DND-41 (cell line): ENCODE measurements at regions not wholly inside any gene's neighbourhood (a gene's known extent, or its start where the extent isn't known, plus 50 kb on each side); places are given as distances from the start of the nearest gene placed in this dataset.

Source experiments
- ATAC-seq: fragments of 200-7000 bp; cut with Tn5 transposase; 3 replicates; pipeline ENCODE4 v1.9.1; 2021; ENCODE audit warnings: low read depth; ENCODE audit not compliant: insufficient read depth
- DNase-seq: peaks from one replicate; pipeline ENCODE4 v3.0.0-alpha.2; 2020
- H2AFZ ChIP-seq: 2 replicates; pipeline ENCODE4 v1.6.0; 2012; ENCODE audit warnings: low read depth, low read length
- H3K27ac ChIP-seq: 2 replicates; pipeline ENCODE4 v1.5.1; 2012; ENCODE audit warnings: low read length, inconsistent platforms
- H3K27me3 ChIP-seq: fragments of 200-600 bp; sonication (generic); 2 replicates; pipeline ENCODE4 v1.6.0; 2012; ENCODE audit warnings: low read length, mild to moderate bottlenecking, inconsistent platforms; ENCODE audit not compliant: insufficient read depth, poor library complexity
- H3K36me3 ChIP-seq: 2 replicates; pipeline ENCODE4 v1.5.1; 2012; ENCODE audit warnings: low read length, inconsistent platforms; ENCODE audit not compliant: insufficient read depth
- H3K4me1 ChIP-seq: 2 replicates; pipeline ENCODE4 v1.5.1; 2012; ENCODE audit warnings: mild to moderate bottlenecking, low read length; ENCODE audit not compliant: insufficient read depth
- H3K4me2 ChIP-seq: 2 replicates; pipeline ENCODE4 v1.6.0; 2012; ENCODE audit warnings: mild to moderate bottlenecking, moderate library complexity, low read length, inconsistent platforms; ENCODE audit not compliant: insufficient read depth
- H3K4me3 ChIP-seq, 2 experiments: fragments of 200-600 bp in 1 of 2; shearing (Covaris generic) in 1 of 2; 2 replicates each; pipeline ENCODE4 v1.5.1; 2012 to 2016; ENCODE audit warnings: inconsistent platforms in 2 of 2, low read length in 2 of 2, mild to moderate bottlenecking in 2 of 2, low read depth in 1 of 2, moderate library complexity in 1 of 2
- H3K79me2 ChIP-seq: 2 replicates; pipeline ENCODE4 v1.6.0; 2012; ENCODE audit warnings: low read length, inconsistent platforms; ENCODE audit not compliant: insufficient read depth
- H3K9ac ChIP-seq: 2 replicates; pipeline ENCODE4 v1.6.0; 2012; ENCODE audit warnings: low read depth, mild to moderate bottlenecking, inconsistent platforms, low read length, moderate library complexity
- H3K9me3 ChIP-seq: 2 replicates; pipeline ENCODE4 v1.5.1; 2012; ENCODE audit warnings: low read length, moderate library complexity, mild to moderate bottlenecking, inconsistent platforms; ENCODE audit not compliant: insufficient read depth, severe bottlenecking
- H4K20me1 ChIP-seq: 2 replicates; pipeline ENCODE4 v1.6.0; 2012; ENCODE audit warnings: low read length; ENCODE audit not compliant: insufficient read depth
- EZH2 ChIP-seq: IDR thresholded peaks from 3 replicates; pipeline ENCODE4 v1.6.1; 2012; ENCODE audit warnings: borderline replicate concordance, low read depth, mild to moderate bottlenecking, moderate library complexity, low read length, inconsistent platforms; ENCODE audit not compliant: severe bottlenecking
- TF ChIP-seq, protein P1 (sequence below): IDR thresholded peaks from 2 replicates; pipeline ENCODE4 v1.5.1; 2012; ENCODE audit warnings: borderline replicate concordance, low read length, moderate library complexity, mild to moderate bottlenecking; ENCODE audit not compliant: poor library complexity, severe bottlenecking; ENCODE audit errors: extremely low read depth

DNA sequence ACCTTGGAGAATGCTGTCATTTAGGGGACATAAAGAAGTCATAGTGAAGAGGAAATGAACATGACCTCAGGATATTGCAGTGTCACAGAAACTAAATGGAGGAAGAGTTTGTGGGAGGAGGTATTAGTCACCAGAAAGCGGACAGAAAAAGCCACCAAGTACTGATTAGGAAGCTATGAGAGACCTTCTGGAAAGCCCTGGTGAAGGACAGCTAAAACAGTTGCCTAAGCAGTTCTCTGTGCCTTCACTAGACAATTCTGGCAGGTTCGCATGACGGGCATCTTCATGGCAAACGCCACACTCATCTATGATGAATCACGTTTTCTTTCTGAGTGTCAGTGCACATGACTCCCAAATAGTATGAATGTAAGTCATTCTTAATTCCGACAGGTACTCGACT, 325.8 kb downstream of the C11orf87 start:
- no peaks in the 10 kb centered on the region for H3K27me3 ChIP-seq
- H3K9me3 ChIP-seq = no peaks in the 10 kb centered on the region
- H3K4me2 ChIP-seq = no peak overlapping the region
- no peak overlapping the region for H3K27ac ChIP-seq
- TF ChIP-seq, protein P1, sequence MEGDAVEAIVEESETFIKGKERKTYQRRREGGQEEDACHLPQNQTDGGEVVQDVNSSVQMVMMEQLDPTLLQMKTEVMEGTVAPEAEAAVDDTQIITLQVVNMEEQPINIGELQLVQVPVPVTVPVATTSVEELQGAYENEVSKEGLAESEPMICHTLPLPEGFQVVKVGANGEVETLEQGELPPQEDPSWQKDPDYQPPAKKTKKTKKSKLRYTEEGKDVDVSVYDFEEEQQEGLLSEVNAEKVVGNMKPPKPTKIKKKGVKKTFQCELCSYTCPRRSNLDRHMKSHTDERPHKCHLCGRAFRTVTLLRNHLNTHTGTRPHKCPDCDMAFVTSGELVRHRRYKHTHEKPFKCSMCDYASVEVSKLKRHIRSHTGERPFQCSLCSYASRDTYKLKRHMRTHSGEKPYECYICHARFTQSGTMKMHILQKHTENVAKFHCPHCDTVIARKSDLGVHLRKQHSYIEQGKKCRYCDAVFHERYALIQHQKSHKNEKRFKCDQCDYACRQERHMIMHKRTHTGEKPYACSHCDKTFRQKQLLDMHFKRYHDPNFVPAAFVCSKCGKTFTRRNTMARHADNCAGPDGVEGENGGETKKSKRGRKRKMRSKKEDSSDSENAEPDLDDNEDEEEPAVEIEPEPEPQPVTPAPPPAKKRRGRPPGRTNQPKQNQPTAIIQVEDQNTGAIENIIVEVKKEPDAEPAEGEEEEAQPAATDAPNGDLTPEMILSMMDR = no peak
- no peak for TF ChIP-seq EZH2
- ATAC-seq (no peak), DNase-seq (no peak)
- H4K20me1 ChIP-seq = no peaks in the 10 kb centered on the region
- H2AFZ ChIP-seq = no peak overlapping the region
- H3K36me3 ChIP-seq = no peaks in the 10 kb centered on the region
- H3K4me3 ChIP-seq = no peak overlapping the region
- H3K4me1 ChIP-seq = no peaks in the 10 kb centered on the region
- no peak overlapping the region for H3K9ac ChIP-seq
- H3K79me2 ChIP-seq = no peaks in the 10 kb centered on the region

GRCh38 chr11:109749476-109749875, 327.5 kb downstream of the C11orf87 start:
- Histone ChIP-seq H3K4me3 (no peak overlapping the region), H3K27me3 (no peaks in the 10 kb centered on the region), H3K79me2 (no peaks in the 10 kb centered on the region), H3K4me1 (no peaks in the 10 kb centered on the region), H3K9ac (no peak overlapping the region), H3K9me3 (no peaks in the 10 kb centered on the region), H3K4me2 (no peak overlapping the region), H3K36me3 (no peaks in the 10 kb centered on the region), H3K27ac (no peak overlapping the region), H4K20me1 (no peaks in the 10 kb centered on the region), H2AFZ (no peak overlapping the region)
- no peak for TF ChIP-seq EZH2
- TF ChIP-seq, protein P1 = no peak
- DNase-seq (no peak), ATAC-seq (no peak)

DNA sequence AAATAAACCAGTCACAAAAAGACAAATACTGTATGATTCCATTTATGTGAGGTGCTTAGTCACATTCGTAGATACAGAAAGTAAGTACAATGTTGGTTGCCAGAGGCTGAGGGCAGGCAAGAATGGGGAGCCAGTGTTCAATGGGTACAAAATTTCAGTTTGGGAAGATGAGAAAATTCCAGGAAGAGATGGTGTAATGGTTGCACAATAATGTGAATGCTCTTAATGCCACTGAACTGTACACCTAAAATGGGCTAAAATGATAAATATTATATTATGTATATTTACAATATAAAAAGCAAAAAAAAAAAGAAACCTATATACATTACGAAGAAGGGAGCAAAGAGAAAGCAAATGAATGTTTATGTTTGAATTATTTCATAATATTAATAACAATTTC, 329.0 kb downstream of the C11orf87 start:
- no peak for DNase-seq
- Histone ChIP-seq H3K9me3 (no peaks in the 10 kb centered on the region), H3K9ac (no peak overlapping the region), H3K27me3 (no peaks in the 10 kb centered on the region), H3K27ac (no peak overlapping the region), H3K36me3 (no peaks in the 10 kb centered on the region), H3K4me2 (no peak overlapping the region), H3K4me1 (no peaks in the 10 kb centered on the region), H2AFZ (no peak overlapping the region), H4K20me1 (no peaks in the 10 kb centered on the region), H3K4me3 (no peak overlapping the region), H3K79me2 (no peaks in the 10 kb centered on the region)
- TF ChIP-seq, protein P1 = no peak
- no peak for TF ChIP-seq EZH2
- no peak for ATAC-seq

GRCh38 chr11:109752212-109752825, 330.3 kb downstream of the C11orf87 start:
- Histone ChIP-seq H3K27ac (no peak overlapping the region), H4K20me1 (no peaks in the 10 kb centered on the region), H3K9ac (no peak overlapping the region), H3K4me2 (no peak overlapping the region), H3K4me3 (no peak overlapping the region), H3K4me1 (no peaks in the 10 kb centered on the region), H3K27me3 (no peaks in the 10 kb centered on the region), H3K79me2 (no peaks in the 10 kb centered on the region), H3K9me3 (no peaks in the 10 kb centered on the region), H2AFZ (no peak overlapping the region), H3K36me3 (no peaks in the 10 kb centered on the region)
- no peak for DNase-seq
- TF ChIP-seq EZH2 = no peak
- TF ChIP-seq, protein P1 = no peak
- no peak for ATAC-seq
